ENCODE measurements at regions not wholly inside any gene's neighbourhood (a gene's known extent, or its start where the extent isn't known, plus 50 kb on each side); places are given as distances from the start of the nearest gene placed in this dataset.

- no peak for DNase-seq
Observed at GRCh38 chr1:208523007-208523406, 278.8 kb upstream of the PLXNA2 start.

GRCh38 chr1:208524376-208524775, 280.2 kb upstream of the PLXNA2 start:
- DNase-seq = no peak

GRCh38 chr1:208524925-208525324, 280.7 kb upstream of the PLXNA2 start:
- DNase-seq = no peak

- no peak for DNase-seq
Observed at GRCh38 chr1:208525417-208525816, 281.2 kb upstream of the PLXNA2 start.

GRCh38 chr1:208526613-208527125, 282.5 kb upstream of the PLXNA2 start:
- no peak for DNase-seq

- DNase-seq = no peak
Observed at GRCh38 chr1:208527156-208527555, 283.0 kb upstream of the PLXNA2 start.

- no peak for DNase-seq
Observed at GRCh38 chr1:208528578-208529240, 284.5 kb upstream of the PLXNA2 start.

GRCh38 chr1:208531003-208531750, 287.0 kb upstream of the PLXNA2 start:
- DNase-seq = no peak

DNA sequence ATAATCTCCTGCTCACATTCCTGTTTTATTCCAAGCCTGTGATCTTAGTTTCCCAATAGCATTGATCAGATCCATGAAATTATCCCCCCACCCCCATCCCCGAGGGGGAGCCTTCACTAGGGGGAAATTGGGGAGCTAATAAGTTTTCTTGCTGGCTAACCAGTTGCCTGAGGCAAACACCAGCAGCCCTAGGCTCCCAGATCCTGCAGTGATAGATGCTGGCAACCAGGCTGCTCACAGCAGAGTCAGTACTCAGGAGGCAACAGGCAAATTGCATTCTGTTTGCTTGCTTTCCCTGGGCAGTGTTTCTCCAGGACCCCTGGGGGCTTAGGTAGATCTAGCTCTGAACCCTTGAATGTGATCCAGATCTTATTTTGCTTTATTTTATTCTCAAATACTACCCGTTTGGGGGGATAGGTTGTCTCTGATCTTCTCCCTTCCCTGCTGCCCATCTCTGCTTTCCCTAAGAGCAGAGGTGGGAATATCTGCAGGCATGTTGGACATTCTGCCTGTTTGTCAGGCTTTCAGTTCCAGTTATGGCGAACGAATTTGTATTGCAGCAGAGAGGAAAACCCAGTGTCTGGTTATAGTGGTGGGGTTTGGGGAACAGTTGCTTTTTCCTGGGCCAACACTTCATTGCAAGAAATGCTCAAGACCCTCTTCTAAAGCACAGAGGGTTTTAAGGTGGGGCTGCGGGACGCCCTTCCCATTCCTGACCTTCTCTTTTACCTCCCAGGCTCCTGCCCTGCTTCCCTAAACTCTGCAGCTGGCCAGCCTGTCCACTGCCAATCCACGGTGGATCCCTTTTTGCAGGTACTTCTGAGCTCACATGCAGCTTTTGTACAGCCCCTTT, 289.8 kb upstream of the PLXNA2 start:
- DNase-seq = no peak

DNA sequence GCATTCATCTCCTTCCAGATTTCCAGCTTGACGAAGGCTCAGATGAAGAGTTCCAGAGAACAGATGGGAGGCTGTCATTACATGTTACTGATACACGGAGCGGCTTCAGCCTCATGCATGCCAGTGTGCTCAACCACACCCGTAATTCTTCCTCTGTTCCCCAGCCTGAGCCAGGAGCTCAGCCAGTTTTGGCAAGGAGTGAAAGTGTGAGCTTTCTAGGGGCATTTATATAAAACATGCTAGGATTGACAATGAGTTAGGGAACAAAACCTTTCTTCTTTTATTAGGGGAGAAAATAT, 290.4 kb upstream of the PLXNA2 start:
- DNase-seq = no peak

GRCh38 chr1:208534979-208535378, 290.8 kb upstream of the PLXNA2 start:
- no peak for DNase-seq

- no peak for DNase-seq
Observed at GRCh38 chr1:208535511-208535910, 291.3 kb upstream of the PLXNA2 start.

GRCh38 chr1:208536212-208536611, 292.0 kb upstream of the PLXNA2 start:
- DNase-seq = no peak

GRCh38 chr1:208537198-208537597, 293.0 kb upstream of the PLXNA2 start:
- no peak for DNase-seq

DNA sequence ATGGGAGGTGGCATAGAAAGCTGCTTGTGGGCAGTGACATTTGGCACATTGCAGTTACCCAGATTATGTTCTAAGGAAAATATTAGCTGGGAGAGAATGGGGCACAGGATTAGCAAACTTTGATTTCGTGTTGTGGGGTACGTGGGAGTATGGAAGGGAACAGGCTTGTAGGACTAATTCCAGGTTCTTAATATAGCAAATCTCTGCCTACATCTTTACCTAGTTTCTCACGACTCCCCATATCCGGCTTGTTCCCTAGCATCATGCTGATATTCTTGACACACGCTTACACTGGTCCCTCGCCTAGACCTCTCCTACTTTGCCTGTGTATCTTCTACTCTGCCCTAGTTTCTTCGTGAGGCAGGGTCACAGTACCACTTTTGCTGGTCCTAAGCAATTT, 293.9 kb upstream of the PLXNA2 start:
- no peak for DNase-seq

DNA sequence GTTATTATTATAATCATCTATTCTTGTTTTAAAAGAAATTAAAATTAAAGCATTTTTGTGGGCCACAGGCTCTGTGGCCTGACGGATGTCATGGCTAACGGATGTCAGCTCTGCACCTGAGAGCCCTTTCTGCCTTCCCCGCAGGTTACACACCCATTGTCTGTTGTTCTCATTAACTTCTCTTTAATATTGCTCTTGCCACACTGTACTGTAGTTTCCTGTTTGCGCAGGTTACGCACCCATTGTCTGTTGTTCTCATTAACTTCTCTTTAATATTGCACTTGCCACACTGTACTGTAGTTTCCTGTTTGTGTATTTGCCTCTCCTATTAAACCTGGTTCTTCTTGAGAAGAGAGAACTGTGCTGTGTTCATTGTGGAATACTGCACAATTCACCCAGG, 294.4 kb upstream of the PLXNA2 start:
- no peak for DNase-seq

DNA sequence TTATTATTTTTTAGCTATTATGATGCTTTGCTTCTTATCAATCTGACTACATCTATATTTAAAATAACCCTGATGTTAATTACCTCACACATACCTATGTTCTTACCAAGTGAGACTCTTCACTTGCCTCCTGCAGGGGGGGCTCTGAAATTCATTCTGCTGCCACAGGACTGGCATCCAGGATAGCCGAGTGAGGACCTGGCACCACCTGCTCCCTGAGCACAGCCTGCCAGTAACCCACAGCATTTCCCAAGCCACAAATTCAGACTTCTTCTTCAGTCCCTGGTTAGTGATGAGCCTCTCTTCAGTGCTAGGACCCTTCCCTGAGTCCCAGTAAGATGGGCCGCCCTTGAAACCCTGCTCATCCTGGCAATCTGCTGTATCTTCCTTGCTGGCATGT, 296.5 kb upstream of the PLXNA2 start:
- DNase-seq = no peak

- no peak for DNase-seq
Observed at GRCh38 chr1:208541225-208541855, 297.2 kb upstream of the PLXNA2 start.

DNA sequence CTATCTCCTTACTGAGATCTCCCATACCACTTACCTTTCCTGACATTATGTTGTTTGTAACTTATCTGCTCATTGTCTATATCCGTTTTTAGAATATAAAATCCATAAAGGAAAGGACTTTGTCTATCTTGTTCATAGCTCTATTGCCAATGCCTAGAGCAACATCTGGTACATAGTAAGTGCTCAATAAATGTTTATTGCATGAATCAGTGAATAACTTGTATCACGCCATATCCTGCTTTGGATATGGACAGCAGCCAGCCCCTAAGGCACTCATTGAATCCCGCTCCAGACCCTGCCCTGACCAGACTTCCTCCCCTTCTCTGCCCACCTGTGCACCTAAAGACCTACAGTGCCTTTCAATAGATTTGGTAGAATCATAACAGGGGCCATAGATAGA, 298.1 kb upstream of the PLXNA2 start:
- DNase-seq = no peak

- DNase-seq = no peak
Observed at GRCh38 chr1:208544053-208544452, 299.9 kb upstream of the PLXNA2 start.

DNA sequence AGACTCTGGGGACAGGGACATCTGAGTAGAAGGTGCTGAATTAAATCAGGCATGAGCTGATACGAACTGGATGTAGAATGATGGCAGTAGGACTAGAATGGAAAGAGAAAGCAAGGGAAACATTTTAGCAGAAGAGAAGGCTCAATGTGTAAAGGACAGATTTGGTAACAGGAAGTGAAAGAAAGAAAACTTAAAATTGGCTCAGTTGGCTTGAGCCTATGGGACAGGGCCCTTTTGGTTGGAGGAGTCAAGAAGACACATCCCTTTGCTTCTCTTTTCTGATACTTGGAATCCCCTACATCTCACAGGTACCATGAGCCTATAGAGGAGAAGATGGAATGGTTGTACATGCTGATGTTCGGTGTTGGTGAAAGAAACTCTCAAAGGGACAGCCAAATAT, 300.6 kb upstream of the PLXNA2 start:
- DNase-seq = no peak

DNA sequence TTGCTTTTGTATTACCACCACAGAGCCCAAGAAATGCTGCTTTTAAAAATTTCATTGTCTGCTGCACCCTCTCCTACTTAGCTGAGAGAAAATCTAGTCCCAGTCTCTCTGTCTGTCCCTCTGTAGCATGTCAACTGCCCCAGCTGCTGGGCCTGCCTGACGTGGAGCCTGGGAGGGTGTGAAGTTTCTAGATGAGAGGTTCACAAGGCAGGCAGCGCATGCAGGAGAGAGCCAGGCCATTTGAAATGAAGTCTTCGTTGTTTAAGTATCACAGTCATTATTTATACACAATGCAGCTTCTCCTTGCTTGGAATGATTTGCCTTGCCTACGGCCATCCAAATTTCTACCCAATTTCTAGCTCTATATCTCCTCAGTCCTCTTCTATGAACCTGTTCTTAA, 306.8 kb upstream of the PLXNA2 start:
- DNase-seq = no peak

DNA sequence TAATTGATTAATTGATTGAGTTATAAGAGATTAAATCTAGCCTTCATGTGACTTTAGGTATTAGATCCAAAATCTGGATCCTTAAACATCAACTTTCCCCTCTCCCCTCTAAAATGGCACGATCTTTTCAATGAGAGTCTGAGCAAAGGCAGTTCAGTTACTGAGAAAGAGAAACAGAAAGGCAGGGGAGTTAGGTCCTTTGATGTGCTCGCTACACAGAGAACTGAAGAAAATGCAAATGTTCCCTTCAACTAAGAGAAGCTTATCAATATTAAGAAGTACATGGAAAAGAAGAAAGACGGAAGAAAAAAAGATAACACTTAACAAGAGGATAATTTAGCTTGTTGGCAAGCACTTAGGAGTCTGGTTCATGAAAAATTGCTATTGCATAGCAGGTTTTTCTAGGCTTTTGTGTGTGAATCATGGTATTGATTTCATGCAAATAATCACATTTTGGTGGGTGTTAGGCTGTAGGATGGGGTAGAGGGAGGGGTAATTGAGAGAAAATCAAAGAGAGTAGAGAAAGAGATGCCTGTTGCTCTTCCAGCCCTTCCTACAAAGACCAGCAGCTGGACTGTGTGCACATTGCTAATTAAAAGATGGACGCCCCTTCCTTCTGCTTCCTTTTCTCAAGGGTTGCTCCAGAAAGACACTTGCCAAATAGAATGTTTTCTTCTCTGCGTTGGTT, 307.6 kb upstream of the PLXNA2 start:
- no peak for DNase-seq

All from activated effector memory CD4-positive, alpha-beta T cell treated with Interleukin-2 at 50 U/mL for 16 hours (primary cell).